K562 (cell line): ENCODE measurements at regions not wholly inside any gene's neighbourhood (a gene's known extent, or its start where the extent isn't known, plus 50 kb on each side); places are given as distances from the start of the nearest gene placed in this dataset.

Experiments used
- ATAC-seq: fragments of 200-7000 bp; cut with Tn5 transposase; 3 replicates; pipeline ENCODE4 v1.9.1; 2020; ENCODE audit warnings: moderate library complexity
- BruUV-seq: library from RNA; stranded (reverse); fragments of 400-500 nt; replicated peaks from 2 replicates; lab custom pipeline; 2021; lab: Mats Ljungman, UMichigan
- CTCF ChIA-PET: fragments of 300-600 bp; formaldehyde crosslinking; extraction: SDS; loops from one replicate; lab custom pipeline; 2021; ENCODE audit warnings: low intra/inter-chr PET ratio; lab: Yijun Ruan, JAX
- POLR2A ChIA-PET: fragments of 300-600, 350-650 bp; sonication (Branson Sonifier 250); formaldehyde crosslinking; extraction: SDS; loops from one replicate; lab custom pipeline; 2021; ENCODE audit warnings: antibody characterized with exemption, inconsistent platforms; lab: Yijun Ruan, JAX
- DNase-seq, 4 experiments: peaks; one replicate each; pipeline versions ENCODE4 v3.0.0 to v3.0.0-alpha.2; 2011 to 2018; ENCODE audit warnings: low spot score in 3 of 4, mixed read lengths in 3 of 4; ENCODE audit errors: extremely low read depth in 1 of 4
- FAIRE-seq: peaks from 2 replicates; lab custom pipeline; 2011; peaks lifted over from hg19 to GRCh38; lab: Jason Lieb, UNC
- H2AFZ ChIP-seq: 2 replicates; pipeline ENCODE4 v1.6.0; 2011; ENCODE audit warnings: low read depth, low read length, control low read depth, inconsistent platforms
- H3K27ac ChIP-seq: fragments of 200-600 bp; 3 replicates; pipeline ENCODE4 v1.8.0; 2011; ENCODE audit warnings: low read depth, mild to moderate bottlenecking, control low read depth, inconsistent platforms, low read length, moderate library complexity, mixed read lengths; ENCODE audit errors: extremely low read depth
- H3K27me3 ChIP-seq, 2 experiments: fragments of 300-600 bp in 1 of 2; 2 replicates in 1 of 2; 3 replicates in 1 of 2; pipeline versions ENCODE4 v1.6.0 to v1.8.0; 2011; ENCODE audit warnings: inconsistent platforms in 2 of 2, low read length in 2 of 2, mild to moderate bottlenecking in 1 of 2, mixed read lengths in 1 of 2, moderate library complexity in 1 of 2; ENCODE audit not compliant: control insufficient read depth in 2 of 2, insufficient read depth in 2 of 2
- H3K36me3 ChIP-seq: fragments of 300-600 bp; 3 replicates; pipeline ENCODE4 v1.8.0; 2011; ENCODE audit warnings: mild to moderate bottlenecking, low read length, inconsistent platforms; ENCODE audit not compliant: control insufficient read depth, insufficient read depth
- H3K4me1 ChIP-seq, 2 experiments: fragments of 200-600 bp in 1 of 2; replicated peaks in 1 of 2; 2 replicates in 1 of 2; 3 replicates in 1 of 2; pipeline versions ENCODE4 v1.5.1 to v1.8.0; 2011; ENCODE audit warnings: inconsistent platforms in 2 of 2, low read length in 2 of 2, mild to moderate bottlenecking in 1 of 2, mixed read lengths in 1 of 2, moderate library complexity in 1 of 2; ENCODE audit not compliant: control insufficient read depth in 2 of 2, insufficient read depth in 2 of 2
- H3K4me2 ChIP-seq: 2 replicates; pipeline ENCODE4 v1.6.1; 2011; ENCODE audit warnings: low read length, control low read depth, inconsistent platforms, mixed read lengths; ENCODE audit not compliant: insufficient read depth
- H3K4me3 ChIP-seq: fragments of 200-600 bp; sonication (generic), shearing (Covaris generic); 2 replicates; pipeline ENCODE4 v1.5.1; 2016; ENCODE audit warnings: control low read depth, inconsistent platforms
- H3K79me2 ChIP-seq: fragments of 200-600 bp; 3 replicates; pipeline ENCODE4 v1.8.0; 2011; ENCODE audit warnings: low read length, inconsistent platforms; ENCODE audit not compliant: control insufficient read depth, insufficient read depth
- H3K9ac ChIP-seq, 2 experiments: 2 replicates each; pipeline versions ENCODE4 v1.6.0 to v1.6.1; 2011; ENCODE audit warnings: low read depth in 2 of 2, low read length in 2 of 2, control low read depth in 1 of 2, inconsistent platforms in 1 of 2, mild to moderate bottlenecking in 1 of 2, mixed read lengths in 1 of 2; ENCODE audit not compliant: insufficient read depth in 1 of 2
- H3K9me1 ChIP-seq: one replicate; pipeline ENCODE4 v1.6.0; 2011; ENCODE audit warnings: inconsistent platforms, mild to moderate bottlenecking, low read length, moderate library complexity; ENCODE audit not compliant: control insufficient read depth, insufficient read depth
- H3K9me3 ChIP-seq: replicated peaks from 2 replicates; pipeline ENCODE4 v1.5.1; 2011; ENCODE audit warnings: low read depth, low read length, inconsistent platforms; ENCODE audit not compliant: control insufficient read depth, insufficient read depth
- H4K20me1 ChIP-seq: replicated peaks from 2 replicates; pipeline ENCODE4 v1.6.1; 2011; ENCODE audit warnings: low read length, inconsistent platforms, mixed read lengths; ENCODE audit not compliant: control insufficient read depth, insufficient read depth
- ATF7 ChIP-seq: fragments of 450-650 bp; IDR thresholded peaks from 2 replicates; pipeline ENCODE4 v1.7.1; 2014; ENCODE audit warnings: mild to moderate bottlenecking, moderate library complexity
- ERF ChIP-seq: fragments of 450-650 bp; formaldehyde crosslinking; IDR thresholded peaks from 2 replicates; pipeline ENCODE4 v1.4.0; 2020; ENCODE audit warnings: mild to moderate bottlenecking, mixed read lengths
- HNRNPUL1 ChIP-seq: fragments of 200-400 bp; formaldehyde crosslinking; IDR thresholded peaks from 2 replicates; pipeline ENCODE4 v1.6.1; 2017; ENCODE audit warnings: low read length
- NFIC ChIP-seq: fragments of 450-650 bp; IDR thresholded peaks from 2 replicates; pipeline ENCODE4 v1.6.1; 2017; ENCODE audit warnings: mild to moderate bottlenecking, inconsistent platforms
- RAD21 ChIP-seq, 2 experiments: fragments of 250-450 bp in 1 of 2; fragments of 450-650 bp in 1 of 2; sonication (Bioruptor Pico) in 1 of 2; formaldehyde crosslinking in 1 of 2; IDR thresholded peaks in 1 of 2; conservative IDR thresholded peaks in 1 of 2; 2 replicates each; pipeline versions ENCODE4 v1.4.0 to v1.8.0; 2020 to 2022; ENCODE audit warnings: mild to moderate bottlenecking in 2 of 2, moderate library complexity in 1 of 2
- SAFB ChIP-seq: fragments of 200-400 bp; formaldehyde crosslinking; IDR thresholded peaks from 2 replicates; pipeline ENCODE4 v1.6.1; 2017; ENCODE audit warnings: low read depth, low read length, borderline replicate concordance
- SNRNP70 ChIP-seq: fragments of 200-400 bp; formaldehyde crosslinking; optimal IDR thresholded peaks from 2 replicates; pipeline ENCODE3; 2017; ENCODE audit warnings: low read depth, low read length
- TCF3 ChIP-seq: sonication (generic); formaldehyde crosslinking; IDR thresholded peaks from 2 replicates; pipeline ENCODE4 v1.4.0; 2020; ENCODE audit warnings: mild to moderate bottlenecking, missing genetic modification reagents
- ZNF232 ChIP-seq: sonication (generic); formaldehyde crosslinking; IDR thresholded peaks from 2 replicates; pipeline ENCODE4 v1.8.0; 2022; ENCODE audit warnings: mild to moderate bottlenecking, missing genetic modification reagents
- ZNF695 ChIP-seq: fragments of 450-650 bp; formaldehyde crosslinking; IDR thresholded peaks from 2 replicates; pipeline ENCODE4 v1.4.0; 2020; ENCODE audit warnings: mild to moderate bottlenecking, moderate library complexity
- WGBS: fragments of 100-300 bp; shearing (Covaris generic); methylation state at CpG from one replicate; pipeline ENCODE4 v1.1.6; 2016; ENCODE audit warnings: low coverage, mixed read lengths; ENCODE audit not compliant: insufficient coverage; ENCODE audit errors: missing lambda C conversion rate; 5-methylcytosine and 5-hydroxymethylcytosine counted together
- in situ Hi-C: fragments of 300-500 bp; cut with MboI; formaldehyde crosslinking; loops from 4 replicates; pipeline ENCODE4 v1.15.0; 2018; ENCODE audit warnings: inconsistent platforms, mixed read lengths
- intact Hi-C: fragments of 100-400 bp; cut with micrococcal nuclease; formaldehyde crosslinking; loops from 2 replicates; pipeline ENCODE4 v1.14.2; 2022
- TF ChIP-seq, protein P1 (sequence below): sonication (generic); formaldehyde crosslinking; IDR thresholded peaks from 2 replicates; pipeline ENCODE4 v1.8.0; 2022; ENCODE audit warnings: mild to moderate bottlenecking, missing genetic modification reagents
- TF ChIP-seq, protein P2 (sequence below): sonication (generic); formaldehyde crosslinking; IDR thresholded peaks from 2 replicates; pipeline ENCODE4 v1.8.0; 2022; ENCODE audit warnings: missing genetic modification reagents, mild to moderate bottlenecking, borderline replicate concordance
- TF ChIP-seq, protein P3 (sequence below): fragments of 450-650 bp; IDR thresholded peaks from 2 replicates; pipeline ENCODE4 v1.6.1; 2016
- TF ChIP-seq, protein P4 (sequence below), 2 experiments: IDR thresholded peaks in 1 of 2; conservative IDR thresholded peaks in 1 of 2; 2 replicates each; pipeline ENCODE4 v1.6.1; 2016; ENCODE audit warnings: low read depth in 2 of 2, mild to moderate bottlenecking in 1 of 2, missing compliant biosample characterization in 1 of 2, missing genetic modification characterization in 1 of 2, moderate library complexity in 1 of 2

DNA sequence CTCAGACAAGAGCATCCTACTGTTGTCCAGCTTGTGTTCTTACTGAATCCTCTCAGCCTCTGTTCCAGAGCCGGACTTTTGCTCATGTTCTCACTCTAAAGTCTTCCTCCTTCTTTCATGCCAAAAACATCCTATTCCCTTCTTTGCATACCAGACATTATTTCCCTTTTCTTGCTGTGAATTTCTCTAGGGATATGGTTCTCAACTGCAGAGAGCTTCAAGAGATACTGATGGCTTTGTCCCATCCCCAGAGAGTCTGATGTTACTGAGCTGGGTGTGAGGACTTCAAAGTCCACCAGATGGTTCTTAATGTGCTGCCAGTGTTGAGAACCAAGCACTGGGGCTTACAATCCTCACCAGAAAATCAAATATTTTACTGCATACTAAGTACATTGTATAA is 98.6 kb upstream of the FER start (continued):
- TF ChIP-seq, protein P1, sequence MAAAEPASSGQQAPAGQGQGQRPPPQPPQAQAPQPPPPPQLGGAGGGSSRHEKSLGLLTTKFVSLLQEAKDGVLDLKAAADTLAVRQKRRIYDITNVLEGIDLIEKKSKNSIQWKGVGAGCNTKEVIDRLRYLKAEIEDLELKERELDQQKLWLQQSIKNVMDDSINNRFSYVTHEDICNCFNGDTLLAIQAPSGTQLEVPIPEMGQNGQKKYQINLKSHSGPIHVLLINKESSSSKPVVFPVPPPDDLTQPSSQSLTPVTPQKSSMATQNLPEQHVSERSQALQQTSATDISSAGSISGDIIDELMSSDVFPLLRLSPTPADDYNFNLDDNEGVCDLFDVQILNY (CRISPR knock-in tag): no peak
- no peak for TF ChIP-seq HNRNPUL1
- TF ChIP-seq, protein P2, sequence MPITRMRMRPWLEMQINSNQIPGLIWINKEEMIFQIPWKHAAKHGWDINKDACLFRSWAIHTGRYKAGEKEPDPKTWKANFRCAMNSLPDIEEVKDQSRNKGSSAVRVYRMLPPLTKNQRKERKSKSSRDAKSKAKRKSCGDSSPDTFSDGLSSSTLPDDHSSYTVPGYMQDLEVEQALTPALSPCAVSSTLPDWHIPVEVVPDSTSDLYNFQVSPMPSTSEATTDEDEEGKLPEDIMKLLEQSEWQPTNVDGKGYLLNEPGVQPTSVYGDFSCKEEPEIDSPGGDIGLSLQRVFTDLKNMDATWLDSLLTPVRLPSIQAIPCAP: no peak
- TF ChIP-seq ZNF695 (CRISPR knock-in tag): no peak
- no peak for TF ChIP-seq SNRNP70
- TF ChIP-seq ZNF232 (CRISPR knock-in tag): no peak
- TF ChIP-seq, all 486 proteins: peak for 0

DNA sequence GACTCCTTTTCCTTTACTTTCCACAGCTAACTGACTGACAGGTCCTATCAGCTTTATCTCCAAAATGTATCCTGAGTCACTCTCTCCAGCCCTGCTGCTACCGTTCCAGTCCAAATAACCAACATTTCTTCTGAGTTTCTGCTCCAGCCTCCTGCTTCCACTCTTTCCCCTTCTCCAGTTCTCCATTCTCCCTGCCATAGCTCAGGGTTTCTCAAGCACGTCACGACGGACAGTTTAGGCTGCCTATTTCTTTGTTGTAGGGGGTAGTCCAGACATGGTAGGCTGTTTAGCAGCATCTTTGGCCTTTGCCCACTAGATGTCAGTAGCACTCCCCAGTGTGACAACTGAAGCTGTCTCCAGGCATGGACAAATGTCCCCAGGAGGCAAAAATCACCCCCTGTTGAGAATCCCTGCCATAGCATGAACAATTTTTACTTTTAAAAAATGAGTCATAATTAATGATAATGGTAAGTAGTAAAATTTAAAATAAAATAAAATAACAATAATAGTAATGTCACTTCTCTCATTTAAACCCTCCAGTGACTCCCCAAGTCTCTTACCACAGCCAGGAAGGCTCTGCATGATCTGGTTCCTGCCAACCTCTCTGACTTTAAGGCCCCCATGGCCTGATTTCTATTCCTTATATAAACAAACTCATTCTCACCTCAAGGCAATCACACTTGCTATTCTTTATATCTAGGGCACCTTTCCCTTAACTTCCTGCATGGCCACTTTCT is 105.4 kb upstream of the FER start:
- no peaks in the 10 kb centered on the region for H4K20me1 ChIP-seq
- intact Hi-C loops: loop anchor here (1.0 to 10.0 kb wide), 5 partner anchors 106 to 1042 kb away; partner anchors contain the start of gene MAN2A1
- ChIA-PET POLR2A (interaction anchor here (0.6 to 1.0 kb wide), 3 partner anchors 12 to 861 kb away, joined by 3 read pairs; no protein-coding TSS in a partner anchor), CTCF (interaction anchor here (0.5 to 1.0 kb wide), 3 partner anchors 39 to 832 kb away, joined by 3 to 4 read pairs (median 4); no protein-coding TSS in a partner anchor)
- H3K9me3 ChIP-seq: no peaks in the 10 kb centered on the region
- H3K36me3 ChIP-seq: no peaks in the 10 kb centered on the region
- peak overlapping the region; percentile 96 for H2AFZ ChIP-seq
- 1% methylated on average over 4 of the region's 4 CpGs for WGBS
- H3K4me2 ChIP-seq: peak overlapping the region; percentile 84
- no peak overlapping the region for H3K4me3 ChIP-seq
- H3K9ac ChIP-seq: peak overlapping the region in 1 of 2 experiments; percentile 41; a peak in 2 of 4 replicates
- peak; percentile 95 for FAIRE-seq
- H3K27ac ChIP-seq: peak overlapping the region; percentile 48; the same call in 1 of the 3 replicates
- no peaks in the 10 kb centered on the region; a peak in 1 of 5 replicates for H3K27me3 ChIP-seq
- no peaks in the 10 kb centered on the region for H3K9me1 ChIP-seq
- in situ Hi-C loops: no loop called here
- peaks cover 0 to 6% of the 10 kb centered on the region in 2 experiments; a peak in 1 of 5 replicates for H3K4me1 ChIP-seq
- peak; percentile 100 for ATAC-seq
- DNase-seq: peak; percentile 57 to 82 (median 68)
- no peaks in the 10 kb centered on the region for H3K79me2 ChIP-seq
- no TSS peak for BruUV-seq
- TF ChIP-seq ERF (no peak), NFIC (peak; percentile 56), RAD21 (CRISPR knock-in tag; conservative IDR thresholded peaks at IDR 0.05 in 1 of 2, IDR thresholded peaks at IDR 0.05 in 1 of 2) (peak; percentile 89 to 91), SAFB (no peak), ATF7 (peak; percentile 48; the same call in 1 of the 2 replicates), TCF3 (CRISPR knock-in tag) (no peak)
- TF ChIP-seq, protein P3, sequence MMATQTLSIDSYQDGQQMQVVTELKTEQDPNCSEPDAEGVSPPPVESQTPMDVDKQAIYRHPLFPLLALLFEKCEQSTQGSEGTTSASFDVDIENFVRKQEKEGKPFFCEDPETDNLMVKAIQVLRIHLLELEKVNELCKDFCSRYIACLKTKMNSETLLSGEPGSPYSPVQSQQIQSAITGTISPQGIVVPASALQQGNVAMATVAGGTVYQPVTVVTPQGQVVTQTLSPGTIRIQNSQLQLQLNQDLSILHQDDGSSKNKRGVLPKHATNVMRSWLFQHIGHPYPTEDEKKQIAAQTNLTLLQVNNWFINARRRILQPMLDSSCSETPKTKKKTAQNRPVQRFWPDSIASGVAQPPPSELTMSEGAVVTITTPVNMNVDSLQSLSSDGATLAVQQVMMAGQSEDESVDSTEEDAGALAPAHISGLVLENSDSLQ: peak; percentile 97
- TF ChIP-seq, protein P4, sequence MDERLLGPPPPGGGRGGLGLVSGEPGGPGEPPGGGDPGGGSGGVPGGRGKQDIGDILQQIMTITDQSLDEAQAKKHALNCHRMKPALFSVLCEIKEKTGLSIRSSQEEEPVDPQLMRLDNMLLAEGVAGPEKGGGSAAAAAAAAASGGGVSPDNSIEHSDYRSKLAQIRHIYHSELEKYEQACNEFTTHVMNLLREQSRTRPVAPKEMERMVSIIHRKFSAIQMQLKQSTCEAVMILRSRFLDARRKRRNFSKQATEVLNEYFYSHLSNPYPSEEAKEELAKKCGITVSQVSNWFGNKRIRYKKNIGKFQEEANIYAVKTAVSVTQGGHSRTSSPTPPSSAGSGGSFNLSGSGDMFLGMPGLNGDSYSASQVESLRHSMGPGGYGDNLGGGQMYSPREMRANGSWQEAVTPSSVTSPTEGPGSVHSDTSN (CRISPR knock-in tag; IDR thresholded peaks at IDR 0.05; ENCODE audit: low read depth): no peak
- TF ChIP-seq, protein P4 (tag; conservative IDR thresholded peaks at IDR 0.05; ENCODE audit: low read depth): peak; percentile 88
